ENCODE measurements at regions not wholly inside any gene's neighbourhood (a gene's known extent, or its start where the extent isn't known, plus 50 kb on each side); places are given as distances from the start of the nearest gene placed in this dataset.

DNA sequence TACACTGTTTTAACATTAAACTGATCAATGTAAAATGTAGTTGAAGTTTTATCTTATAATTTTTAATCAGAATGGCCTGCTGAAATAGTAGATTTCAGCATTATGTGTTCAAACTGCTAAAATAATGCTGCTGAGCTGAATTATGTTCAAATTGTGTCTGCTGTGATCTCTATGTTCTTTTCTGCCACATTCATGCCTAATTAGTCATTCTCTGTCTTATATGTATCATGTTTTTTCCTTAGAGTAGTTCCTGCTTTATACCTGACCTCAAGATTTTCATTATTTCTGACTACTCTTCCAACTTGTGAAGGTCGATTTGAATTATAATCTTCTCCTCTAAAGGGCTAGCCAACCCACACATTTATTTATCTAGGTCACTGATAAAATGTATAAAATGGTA, 476.7 kb upstream of the EPHA7 start:
- TF ChIP-seq GATA3 (IDR thresholded peaks at IDR 0.05; ENCODE audit: borderline replicate concordance) (no peak), TP53 (CRISPR knock-in tag; IDR thresholded peaks at IDR 0.05) (no peak), RFX5 (IDR thresholded peaks at IDR 0.05) (no peak), EHMT2 (IDR thresholded peaks at IDR 0.05; ENCODE audit: low read depth) (no peak), PHF8 (IDR thresholded peaks at IDR 0.05; ENCODE audit: borderline replicate concordance, low read depth) (no peak), KDM5A (IDR thresholded peaks at IDR 0.05) (no peak)
- TF ChIP-seq, protein P1, sequence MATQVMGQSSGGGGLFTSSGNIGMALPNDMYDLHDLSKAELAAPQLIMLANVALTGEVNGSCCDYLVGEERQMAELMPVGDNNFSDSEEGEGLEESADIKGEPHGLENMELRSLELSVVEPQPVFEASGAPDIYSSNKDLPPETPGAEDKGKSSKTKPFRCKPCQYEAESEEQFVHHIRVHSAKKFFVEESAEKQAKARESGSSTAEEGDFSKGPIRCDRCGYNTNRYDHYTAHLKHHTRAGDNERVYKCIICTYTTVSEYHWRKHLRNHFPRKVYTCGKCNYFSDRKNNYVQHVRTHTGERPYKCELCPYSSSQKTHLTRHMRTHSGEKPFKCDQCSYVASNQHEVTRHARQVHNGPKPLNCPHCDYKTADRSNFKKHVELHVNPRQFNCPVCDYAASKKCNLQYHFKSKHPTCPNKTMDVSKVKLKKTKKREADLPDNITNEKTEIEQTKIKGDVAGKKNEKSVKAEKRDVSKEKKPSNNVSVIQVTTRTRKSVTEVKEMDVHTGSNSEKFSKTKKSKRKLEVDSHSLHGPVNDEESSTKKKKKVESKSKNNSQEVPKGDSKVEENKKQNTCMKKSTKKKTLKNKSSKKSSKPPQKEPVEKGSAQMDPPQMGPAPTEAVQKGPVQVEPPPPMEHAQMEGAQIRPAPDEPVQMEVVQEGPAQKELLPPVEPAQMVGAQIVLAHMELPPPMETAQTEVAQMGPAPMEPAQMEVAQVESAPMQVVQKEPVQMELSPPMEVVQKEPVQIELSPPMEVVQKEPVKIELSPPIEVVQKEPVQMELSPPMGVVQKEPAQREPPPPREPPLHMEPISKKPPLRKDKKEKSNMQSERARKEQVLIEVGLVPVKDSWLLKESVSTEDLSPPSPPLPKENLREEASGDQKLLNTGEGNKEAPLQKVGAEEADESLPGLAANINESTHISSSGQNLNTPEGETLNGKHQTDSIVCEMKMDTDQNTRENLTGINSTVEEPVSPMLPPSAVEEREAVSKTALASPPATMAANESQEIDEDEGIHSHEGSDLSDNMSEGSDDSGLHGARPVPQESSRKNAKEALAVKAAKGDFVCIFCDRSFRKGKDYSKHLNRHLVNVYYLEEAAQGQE (IDR thresholded peaks at IDR 0.05), result no peak
- TF ChIP-seq, protein P2, sequence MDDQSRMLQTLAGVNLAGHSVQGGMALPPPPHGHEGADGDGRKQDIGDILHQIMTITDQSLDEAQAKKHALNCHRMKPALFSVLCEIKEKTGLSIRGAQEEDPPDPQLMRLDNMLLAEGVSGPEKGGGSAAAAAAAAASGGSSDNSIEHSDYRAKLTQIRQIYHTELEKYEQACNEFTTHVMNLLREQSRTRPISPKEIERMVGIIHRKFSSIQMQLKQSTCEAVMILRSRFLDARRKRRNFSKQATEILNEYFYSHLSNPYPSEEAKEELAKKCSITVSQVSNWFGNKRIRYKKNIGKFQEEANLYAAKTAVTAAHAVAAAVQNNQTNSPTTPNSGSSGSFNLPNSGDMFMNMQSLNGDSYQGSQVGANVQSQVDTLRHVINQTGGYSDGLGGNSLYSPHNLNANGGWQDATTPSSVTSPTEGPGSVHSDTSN (IDR thresholded peaks at IDR 0.05), result no peak
- TF ChIP-seq, protein P3, sequence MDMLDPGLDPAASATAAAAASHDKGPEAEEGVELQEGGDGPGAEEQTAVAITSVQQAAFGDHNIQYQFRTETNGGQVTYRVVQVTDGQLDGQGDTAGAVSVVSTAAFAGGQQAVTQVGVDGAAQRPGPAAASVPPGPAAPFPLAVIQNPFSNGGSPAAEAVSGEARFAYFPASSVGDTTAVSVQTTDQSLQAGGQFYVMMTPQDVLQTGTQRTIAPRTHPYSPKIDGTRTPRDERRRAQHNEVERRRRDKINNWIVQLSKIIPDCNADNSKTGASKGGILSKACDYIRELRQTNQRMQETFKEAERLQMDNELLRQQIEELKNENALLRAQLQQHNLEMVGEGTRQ (IDR thresholded peaks at IDR 0.05), result no peak
- TF ChIP-seq, protein P4, sequence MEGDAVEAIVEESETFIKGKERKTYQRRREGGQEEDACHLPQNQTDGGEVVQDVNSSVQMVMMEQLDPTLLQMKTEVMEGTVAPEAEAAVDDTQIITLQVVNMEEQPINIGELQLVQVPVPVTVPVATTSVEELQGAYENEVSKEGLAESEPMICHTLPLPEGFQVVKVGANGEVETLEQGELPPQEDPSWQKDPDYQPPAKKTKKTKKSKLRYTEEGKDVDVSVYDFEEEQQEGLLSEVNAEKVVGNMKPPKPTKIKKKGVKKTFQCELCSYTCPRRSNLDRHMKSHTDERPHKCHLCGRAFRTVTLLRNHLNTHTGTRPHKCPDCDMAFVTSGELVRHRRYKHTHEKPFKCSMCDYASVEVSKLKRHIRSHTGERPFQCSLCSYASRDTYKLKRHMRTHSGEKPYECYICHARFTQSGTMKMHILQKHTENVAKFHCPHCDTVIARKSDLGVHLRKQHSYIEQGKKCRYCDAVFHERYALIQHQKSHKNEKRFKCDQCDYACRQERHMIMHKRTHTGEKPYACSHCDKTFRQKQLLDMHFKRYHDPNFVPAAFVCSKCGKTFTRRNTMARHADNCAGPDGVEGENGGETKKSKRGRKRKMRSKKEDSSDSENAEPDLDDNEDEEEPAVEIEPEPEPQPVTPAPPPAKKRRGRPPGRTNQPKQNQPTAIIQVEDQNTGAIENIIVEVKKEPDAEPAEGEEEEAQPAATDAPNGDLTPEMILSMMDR (IDR thresholded peaks at IDR 0.05), result no peak

All from A549 (cell line).